A549 (cell line): ENCODE measurements at regions not wholly inside any gene's neighbourhood (a gene's known extent, or its start where the extent isn't known, plus 50 kb on each side); places are given as distances from the start of the nearest gene placed in this dataset.
A peak's percentile ranks its signal among the peaks of the same experiment; 100 is the strongest.

Experiments used
- ATAC-seq, 2 experiments: fragments of 200-7000 bp in 1 of 2; fragments of >200 bp in 1 of 2; cut with Nextera tagmentation in 1 of 2; cut with Tn5 transposase in 1 of 2; 3 replicates each; pipeline versions ENCODE4 v1.8.0 to v1.9.1; 2018 to 2020; ENCODE audit warnings: mild to moderate bottlenecking in 1 of 2, moderate library complexity in 1 of 2
- CTCF ChIA-PET: fragments of 300-600 bp; sonication (Branson Sonifier 250); formaldehyde crosslinking; extraction: SDS; loops from one replicate; lab custom pipeline; 2021; ENCODE audit warnings: antibody characterized with exemption, inconsistent platforms; lab: Yijun Ruan, JAX
- POLR2A ChIA-PET: fragments of 350-600 bp; formaldehyde crosslinking; extraction: SDS; loops from one replicate; lab custom pipeline; 2021; ENCODE audit warnings: antibody characterized with exemption, inconsistent platforms; lab: Yijun Ruan, JAX
- DNase-seq, 2 experiments: peaks; one replicate each; pipeline versions ENCODE4 v3.0.0 to v3.0.0-alpha.2; 2011 to 2016; ENCODE audit warnings: low read depth in 1 of 2, low spot score in 1 of 2
- FAIRE-seq: peaks from 2 replicates; lab custom pipeline; 2011; peaks lifted over from hg19 to GRCh38; lab: Jason Lieb, UNC
- H3K27ac ChIP-seq, 2 experiments: fragments of >200 bp; sonication (Bioruptor Twin); formaldehyde crosslinking; 3 replicates each; pipeline ENCODE4 v1.5.1; 2016 to 2017
- H3K4me1 ChIP-seq: fragments of >200 bp; sonication (Bioruptor Twin); formaldehyde crosslinking; 3 replicates; pipeline ENCODE4 v1.6.1; 2016
- H3K4me2 ChIP-seq: fragments of >200 bp; sonication (Bioruptor Twin); formaldehyde crosslinking; 3 replicates; pipeline ENCODE4 v1.6.1; 2016
- H3K4me3 ChIP-seq: fragments of >200 bp; sonication (Bioruptor Twin); formaldehyde crosslinking; 3 replicates; pipeline ENCODE4 v1.5.1; 2016
- H3K9me3 ChIP-seq: fragments of >200 bp; sonication (Bioruptor Twin); formaldehyde crosslinking; 3 replicates; pipeline ENCODE4 v1.6.1; 2016
- CBX2 ChIP-seq: fragments of 200-600 bp; sonication (generic); IDR thresholded peaks from 2 replicates; pipeline ENCODE4 v1.6.1; 2016; ENCODE audit warnings: low read depth, mild to moderate bottlenecking, borderline replicate concordance
- CHD2 ChIP-seq: fragments of 150-350 bp; IDR thresholded peaks from 2 replicates; pipeline ENCODE4 v1.6.1; 2014; ENCODE audit warnings: low read length; ENCODE audit not compliant: partially characterized antibody
- EHF ChIP-seq: fragments of 250-450 bp; sonication (Bioruptor Pico); IDR thresholded peaks from 2 replicates; pipeline ENCODE4 v1.5.0; 2020; ENCODE audit warnings: mild to moderate bottlenecking
- FOSL2 ChIP-seq, 2 experiments: fragments of 450-650 bp in 1 of 2; fragments of >200 bp in 1 of 2; sonication (Bioruptor Twin) in 1 of 2; formaldehyde crosslinking; IDR thresholded peaks; 2 replicates each; pipeline versions ENCODE4 v1.5.0 to v1.6.1; 2016 to 2020; ENCODE audit warnings: mild to moderate bottlenecking in 1 of 2, moderate library complexity in 1 of 2
- FOXS1 ChIP-seq: fragments of 250-450 bp; sonication (Bioruptor Pico); IDR thresholded peaks from 2 replicates; pipeline ENCODE4 v1.5.0; 2020; ENCODE audit warnings: mild to moderate bottlenecking, moderate library complexity
- GATA3 ChIP-seq: IDR thresholded peaks from 2 replicates; pipeline ENCODE4 v1.6.1; 2012; ENCODE audit warnings: borderline replicate concordance
- HDAC2 ChIP-seq: fragments of 200-600 bp; sonication (generic); IDR thresholded peaks from 2 replicates; pipeline ENCODE4 v1.6.1; 2016
- HEYL ChIP-seq: fragments of 250-450 bp; sonication (Bioruptor Pico); IDR thresholded peaks from 2 replicates; pipeline ENCODE4 v1.8.0; 2021; ENCODE audit warnings: mild to moderate bottlenecking, moderate library complexity
- HOXA7 ChIP-seq: fragments of 250-450 bp; sonication (Bioruptor Pico); IDR thresholded peaks from 2 replicates; pipeline ENCODE4 v1.5.0; 2020; ENCODE audit warnings: mild to moderate bottlenecking, moderate library complexity
- KDM5A ChIP-seq: fragments of 200-600 bp; sonication (generic); IDR thresholded peaks from 2 replicates; pipeline ENCODE4 v1.6.1; 2016; ENCODE audit warnings: antibody characterized with exemption, mild to moderate bottlenecking
- MAZ ChIP-seq: fragments of 150-350 bp; IDR thresholded peaks from 2 replicates; pipeline ENCODE4 v1.6.1; 2014; ENCODE audit warnings: antibody characterized with exemption, low read depth, low read length, borderline replicate concordance
- NR3C1 ChIP-seq: fragments of >200 bp; sonication (Bioruptor Twin); formaldehyde crosslinking; IDR thresholded peaks from 3 replicates; pipeline ENCODE4 v1.6.1; 2017
- RARB ChIP-seq: fragments of 250-450 bp; sonication (Bioruptor Pico); IDR thresholded peaks from 2 replicates; pipeline ENCODE4 v1.8.0; 2021; ENCODE audit warnings: mild to moderate bottlenecking, moderate library complexity
- TFCP2L1 ChIP-seq: fragments of 250-450 bp; sonication (Bioruptor Pico); IDR thresholded peaks from 2 replicates; pipeline ENCODE4 v1.5.0; 2021; ENCODE audit warnings: mild to moderate bottlenecking
- ZC3H11A ChIP-seq: fragments of 450-650 bp; IDR thresholded peaks from 2 replicates; pipeline ENCODE4 v1.6.1; 2014; ENCODE audit warnings: antibody characterized with exemption, mild to moderate bottlenecking
- ZFP36 ChIP-seq: fragments of 450-650 bp; IDR thresholded peaks from 2 replicates; pipeline ENCODE4 v1.6.1; 2014; ENCODE audit warnings: borderline replicate concordance; ENCODE audit not compliant: partially characterized antibody
- ZSCAN20 ChIP-seq: fragments of 250-450 bp; sonication (Bioruptor Pico); IDR thresholded peaks from 2 replicates; pipeline ENCODE4 v1.8.0; 2022; ENCODE audit warnings: mild to moderate bottlenecking, moderate library complexity
- WGBS: methylation state at CpG from one replicate; pipeline ENCODE4 v1.1.6; 2017; ENCODE audit errors: missing lambda C conversion rate; 5-methylcytosine and 5-hydroxymethylcytosine counted together
- TF ChIP-seq, protein P1 (sequence below): fragments of 450-650 bp; IDR thresholded peaks from 2 replicates; pipeline ENCODE4 v1.6.1; 2014; ENCODE audit warnings: antibody characterized with exemption
- TF ChIP-seq, protein P2 (sequence below): IDR thresholded peaks from 2 replicates; pipeline ENCODE4 v1.6.1; 2012
- TF ChIP-seq, protein P3 (sequence below): fragments of >200 bp; sonication (Bioruptor Twin); formaldehyde crosslinking; IDR thresholded peaks from 3 replicates; pipeline ENCODE4 v1.5.1; 2016
- TF ChIP-seq, protein P4 (sequence below): fragments of 150-350 bp; IDR thresholded peaks from 2 replicates; pipeline ENCODE4 v1.6.1; 2014; ENCODE audit warnings: low read depth, mild to moderate bottlenecking, low read length
- TF ChIP-seq, protein P5 (sequence below): fragments of 250-450 bp; sonication (Bioruptor Pico); IDR thresholded peaks from 2 replicates; pipeline ENCODE4 v1.5.0; 2021; ENCODE audit warnings: mild to moderate bottlenecking, moderate library complexity, borderline replicate concordance
- TF ChIP-seq, protein P6 (sequence below): IDR thresholded peaks from 2 replicates; pipeline ENCODE4 v1.6.1; 2012; ENCODE audit warnings: low read depth, borderline replicate concordance

DNA sequence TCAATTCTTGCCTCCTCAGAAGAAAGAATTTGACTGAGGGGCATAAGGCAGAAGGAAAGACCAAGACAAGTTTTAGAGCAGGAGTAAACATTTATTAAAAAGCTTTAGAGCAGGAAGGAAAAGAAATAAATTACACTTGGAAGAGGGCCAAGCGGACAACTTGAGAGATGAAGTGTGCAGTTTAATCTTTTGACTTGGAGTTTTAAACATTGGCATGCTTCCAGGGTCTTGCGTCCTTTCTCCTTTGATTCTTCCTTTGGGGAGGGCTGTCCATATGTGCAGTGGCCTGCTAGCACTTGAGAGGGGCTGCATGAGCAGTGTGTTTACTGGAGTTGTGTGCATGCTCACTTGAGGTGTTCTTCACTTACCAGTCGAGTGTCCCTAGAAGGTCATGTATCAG lies 275.8 kb upstream of the IL1RAPL1 start:
- ChIA-PET POLR2A (no interaction called here), CTCF (interaction anchor here (0.7 kb wide), 1 partner anchor 33 kb away, joined by 4 read pairs; no protein-coding TSS in a partner anchor)
- Histone ChIP-seq H3K27ac (no peak overlapping the region), H3K9me3 (no peaks in the 10 kb centered on the region), H3K4me1 (no peaks in the 10 kb centered on the region), H3K4me3 (no peak overlapping the region), H3K4me2 (no peak overlapping the region)
- FAIRE-seq (peak; percentile 85), DNase-seq (no peak), ATAC-seq (no peak)
- WGBS, result 50% methylated on average over 3 of the region's 3 CpGs
- no peak for TF ChIP-seq HEYL (CRISPR knock-in tag)
- TF ChIP-seq KDM5A, result no peak

DNA sequence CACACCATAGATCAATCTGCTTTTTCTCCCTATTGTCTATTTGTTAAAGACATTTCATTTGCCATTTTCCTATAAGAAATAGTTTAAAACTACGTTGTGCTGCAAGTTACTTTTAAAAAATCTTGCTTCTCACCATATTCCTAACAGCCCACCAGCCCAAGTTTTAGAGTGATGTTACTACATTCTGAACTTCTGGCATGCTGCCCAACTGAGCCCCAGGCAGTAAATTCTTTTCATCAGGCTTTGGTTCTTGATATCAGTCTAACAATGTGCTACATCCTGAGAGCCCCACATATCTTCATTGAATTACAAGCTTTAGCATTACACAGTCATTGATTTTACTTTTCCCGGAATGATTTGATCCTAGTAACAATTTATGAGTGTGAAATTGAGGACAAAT lies 283.8 kb upstream of the IL1RAPL1 start:
- no peak for DNase-seq
- ChIA-PET CTCF (no interaction called here), POLR2A (no interaction called here)
- Histone ChIP-seq H3K4me2 (no peak overlapping the region), H3K4me3 (no peak overlapping the region), H3K4me1 (no peaks in the 10 kb centered on the region), H3K9me3 (no peaks in the 10 kb centered on the region), H3K27ac (no peak overlapping the region)
- TF ChIP-seq CHD2 (no peak), MAZ (no peak), HEYL (CRISPR knock-in tag) (no peak), ZSCAN20 (no peak), ZC3H11A (no peak), NR3C1 (no peak), HDAC2 (no peak), EHF (CRISPR knock-in tag) (no peak), FOSL2 (IDR thresholded peaks at IDR 0.05) (no peak), FOSL2 (CRISPR knock-in tag; IDR thresholded peaks at IDR 0.05) (no peak), FOXS1 (CRISPR knock-in tag) (no peak), HOXA7 (CRISPR knock-in tag) (no peak), TFCP2L1 (CRISPR knock-in tag) (no peak), RARB (CRISPR knock-in tag) (no peak), ZFP36 (no peak), GATA3 (no peak)
- TF ChIP-seq, protein P1, sequence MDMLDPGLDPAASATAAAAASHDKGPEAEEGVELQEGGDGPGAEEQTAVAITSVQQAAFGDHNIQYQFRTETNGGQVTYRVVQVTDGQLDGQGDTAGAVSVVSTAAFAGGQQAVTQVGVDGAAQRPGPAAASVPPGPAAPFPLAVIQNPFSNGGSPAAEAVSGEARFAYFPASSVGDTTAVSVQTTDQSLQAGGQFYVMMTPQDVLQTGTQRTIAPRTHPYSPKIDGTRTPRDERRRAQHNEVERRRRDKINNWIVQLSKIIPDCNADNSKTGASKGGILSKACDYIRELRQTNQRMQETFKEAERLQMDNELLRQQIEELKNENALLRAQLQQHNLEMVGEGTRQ, result no peak
- TF ChIP-seq, protein P2, sequence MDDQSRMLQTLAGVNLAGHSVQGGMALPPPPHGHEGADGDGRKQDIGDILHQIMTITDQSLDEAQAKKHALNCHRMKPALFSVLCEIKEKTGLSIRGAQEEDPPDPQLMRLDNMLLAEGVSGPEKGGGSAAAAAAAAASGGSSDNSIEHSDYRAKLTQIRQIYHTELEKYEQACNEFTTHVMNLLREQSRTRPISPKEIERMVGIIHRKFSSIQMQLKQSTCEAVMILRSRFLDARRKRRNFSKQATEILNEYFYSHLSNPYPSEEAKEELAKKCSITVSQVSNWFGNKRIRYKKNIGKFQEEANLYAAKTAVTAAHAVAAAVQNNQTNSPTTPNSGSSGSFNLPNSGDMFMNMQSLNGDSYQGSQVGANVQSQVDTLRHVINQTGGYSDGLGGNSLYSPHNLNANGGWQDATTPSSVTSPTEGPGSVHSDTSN, result no peak
- TF ChIP-seq, protein P3, sequence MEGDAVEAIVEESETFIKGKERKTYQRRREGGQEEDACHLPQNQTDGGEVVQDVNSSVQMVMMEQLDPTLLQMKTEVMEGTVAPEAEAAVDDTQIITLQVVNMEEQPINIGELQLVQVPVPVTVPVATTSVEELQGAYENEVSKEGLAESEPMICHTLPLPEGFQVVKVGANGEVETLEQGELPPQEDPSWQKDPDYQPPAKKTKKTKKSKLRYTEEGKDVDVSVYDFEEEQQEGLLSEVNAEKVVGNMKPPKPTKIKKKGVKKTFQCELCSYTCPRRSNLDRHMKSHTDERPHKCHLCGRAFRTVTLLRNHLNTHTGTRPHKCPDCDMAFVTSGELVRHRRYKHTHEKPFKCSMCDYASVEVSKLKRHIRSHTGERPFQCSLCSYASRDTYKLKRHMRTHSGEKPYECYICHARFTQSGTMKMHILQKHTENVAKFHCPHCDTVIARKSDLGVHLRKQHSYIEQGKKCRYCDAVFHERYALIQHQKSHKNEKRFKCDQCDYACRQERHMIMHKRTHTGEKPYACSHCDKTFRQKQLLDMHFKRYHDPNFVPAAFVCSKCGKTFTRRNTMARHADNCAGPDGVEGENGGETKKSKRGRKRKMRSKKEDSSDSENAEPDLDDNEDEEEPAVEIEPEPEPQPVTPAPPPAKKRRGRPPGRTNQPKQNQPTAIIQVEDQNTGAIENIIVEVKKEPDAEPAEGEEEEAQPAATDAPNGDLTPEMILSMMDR, result no peak
- TF ChIP-seq, protein P4, sequence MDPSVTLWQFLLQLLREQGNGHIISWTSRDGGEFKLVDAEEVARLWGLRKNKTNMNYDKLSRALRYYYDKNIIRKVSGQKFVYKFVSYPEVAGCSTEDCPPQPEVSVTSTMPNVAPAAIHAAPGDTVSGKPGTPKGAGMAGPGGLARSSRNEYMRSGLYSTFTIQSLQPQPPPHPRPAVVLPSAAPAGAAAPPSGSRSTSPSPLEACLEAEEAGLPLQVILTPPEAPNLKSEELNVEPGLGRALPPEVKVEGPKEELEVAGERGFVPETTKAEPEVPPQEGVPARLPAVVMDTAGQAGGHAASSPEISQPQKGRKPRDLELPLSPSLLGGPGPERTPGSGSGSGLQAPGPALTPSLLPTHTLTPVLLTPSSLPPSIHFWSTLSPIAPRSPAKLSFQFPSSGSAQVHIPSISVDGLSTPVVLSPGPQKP, result no peak
- 2% methylated on average over 2 of the region's 2 CpGs for WGBS
- no peak for FAIRE-seq
- no peak for ATAC-seq

DNA sequence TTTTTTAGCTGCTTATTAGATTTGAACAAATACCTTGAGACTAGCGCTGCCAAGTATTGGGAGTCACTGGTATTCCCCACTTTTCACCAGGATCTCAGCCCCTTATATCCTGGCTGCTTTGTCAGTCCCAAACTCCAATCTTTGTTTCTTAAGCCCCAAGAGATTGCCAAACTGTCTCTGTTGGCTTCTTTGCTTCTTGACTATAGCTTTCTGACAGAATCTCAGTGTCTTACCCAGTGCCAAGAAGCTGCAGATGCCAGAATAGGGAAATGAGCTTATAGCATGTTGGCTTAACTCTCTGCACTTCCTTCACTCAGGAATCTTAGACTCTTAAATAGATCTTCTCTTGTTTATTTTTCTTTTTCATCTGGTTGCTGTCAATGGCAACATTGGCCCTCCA lies 297.5 kb upstream of the DCAF8L1 start:
- WGBS, result 8% methylated on average over 1 of the region's 1 CpG
- FAIRE-seq (no peak), ATAC-seq (no peak), DNase-seq (no peak)
- H3K4me3 ChIP-seq, result no peak overlapping the region
- no peak overlapping the region for H3K27ac ChIP-seq
- no peaks in the 10 kb centered on the region for H3K9me3 ChIP-seq
- POLR2A ChIA-PET, result no interaction called here
- H3K4me2 ChIP-seq, result no peak overlapping the region
- CTCF ChIA-PET, result interaction anchor here (0.6 kb wide), 1 partner anchor 33 kb away, joined by 4 read pairs; no protein-coding TSS in a partner anchor
- no peaks in the 10 kb centered on the region for H3K4me1 ChIP-seq
- no peak for TF ChIP-seq EHF (CRISPR knock-in tag)
- no peak for TF ChIP-seq CBX2
- TF ChIP-seq, protein P5, sequence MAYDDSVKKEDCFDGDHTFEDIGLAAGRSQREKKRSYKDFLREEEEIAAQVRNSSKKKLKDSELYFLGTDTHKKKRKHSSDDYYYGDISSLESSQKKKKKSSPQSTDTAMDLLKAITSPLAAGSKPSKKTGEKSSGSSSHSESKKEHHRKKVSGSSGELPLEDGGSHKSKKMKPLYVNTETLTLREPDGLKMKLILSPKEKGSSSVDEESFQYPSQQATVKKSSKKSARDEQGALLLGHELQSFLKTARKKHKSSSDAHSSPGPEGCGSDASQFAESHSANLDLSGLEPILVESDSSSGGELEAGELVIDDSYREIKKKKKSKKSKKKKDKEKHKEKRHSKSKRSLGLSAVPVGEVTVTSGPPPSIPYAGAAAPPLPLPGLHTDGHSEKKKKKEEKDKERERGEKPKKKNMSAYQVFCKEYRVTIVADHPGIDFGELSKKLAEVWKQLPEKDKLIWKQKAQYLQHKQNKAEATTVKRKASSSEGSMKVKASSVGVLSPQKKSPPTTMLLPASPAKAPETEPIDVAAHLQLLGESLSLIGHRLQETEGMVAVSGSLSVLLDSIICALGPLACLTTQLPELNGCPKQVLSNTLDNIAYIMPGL (CRISPR knock-in tag), result no peak
- TF ChIP-seq, protein P6, sequence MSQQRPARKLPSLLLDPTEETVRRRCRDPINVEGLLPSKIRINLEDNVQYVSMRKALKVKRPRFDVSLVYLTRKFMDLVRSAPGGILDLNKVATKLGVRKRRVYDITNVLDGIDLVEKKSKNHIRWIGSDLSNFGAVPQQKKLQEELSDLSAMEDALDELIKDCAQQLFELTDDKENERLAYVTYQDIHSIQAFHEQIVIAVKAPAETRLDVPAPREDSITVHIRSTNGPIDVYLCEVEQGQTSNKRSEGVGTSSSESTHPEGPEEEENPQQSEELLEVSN, result no peak
- TF ChIP-seq, protein P1, result no peak
